Mammary epithelial cell (primary cell): ENCODE measurements at regions not wholly inside any gene's neighbourhood (a gene's known extent, or its start where the extent isn't known, plus 50 kb on each side); places are given as distances from the start of the nearest gene placed in this dataset.

Source experiments
- CTCF ChIP-seq, 2 donors: IDR thresholded peaks in 1 of 2; conservative IDR thresholded peaks in 1 of 2; 2 replicates each; pipeline ENCODE4 v1.5.1; 2011 to 2012; ENCODE audit warnings: inconsistent platforms in 2 of 2, low read length in 2 of 2, mild to moderate bottlenecking in 2 of 2, control low read depth in 1 of 2, low read depth in 1 of 2; ENCODE audit not compliant: insufficient read depth in 1 of 2; ENCODE audit errors: extremely low read depth in 1 of 2
- EZH2 ChIP-seq: IDR thresholded peaks from 2 replicates; pipeline ENCODE4 v1.6.1; 2012; ENCODE audit warnings: low read length, inconsistent platforms, borderline replicate concordance

GRCh38 chr3:90134090-90134489, 1026.7 kb downstream of the EPHA3 start:
- no peak for TF ChIP-seq CTCF (conservative IDR thresholded peaks at IDR 0.05 in 1 of 2, IDR thresholded peaks at IDR 0.05 in 1 of 2; ENCODE audit: extremely low read depth in 1 of 2, insufficient read depth in 1 of 2, low read depth in 1 of 2, low read length in 2 of 2)
- TF ChIP-seq EZH2 = no peak
